ENCODE measurements at regions not wholly inside any gene's neighbourhood (a gene's known extent, or its start where the extent isn't known, plus 50 kb on each side); places are given as distances from the start of the nearest gene placed in this dataset.

DNA sequence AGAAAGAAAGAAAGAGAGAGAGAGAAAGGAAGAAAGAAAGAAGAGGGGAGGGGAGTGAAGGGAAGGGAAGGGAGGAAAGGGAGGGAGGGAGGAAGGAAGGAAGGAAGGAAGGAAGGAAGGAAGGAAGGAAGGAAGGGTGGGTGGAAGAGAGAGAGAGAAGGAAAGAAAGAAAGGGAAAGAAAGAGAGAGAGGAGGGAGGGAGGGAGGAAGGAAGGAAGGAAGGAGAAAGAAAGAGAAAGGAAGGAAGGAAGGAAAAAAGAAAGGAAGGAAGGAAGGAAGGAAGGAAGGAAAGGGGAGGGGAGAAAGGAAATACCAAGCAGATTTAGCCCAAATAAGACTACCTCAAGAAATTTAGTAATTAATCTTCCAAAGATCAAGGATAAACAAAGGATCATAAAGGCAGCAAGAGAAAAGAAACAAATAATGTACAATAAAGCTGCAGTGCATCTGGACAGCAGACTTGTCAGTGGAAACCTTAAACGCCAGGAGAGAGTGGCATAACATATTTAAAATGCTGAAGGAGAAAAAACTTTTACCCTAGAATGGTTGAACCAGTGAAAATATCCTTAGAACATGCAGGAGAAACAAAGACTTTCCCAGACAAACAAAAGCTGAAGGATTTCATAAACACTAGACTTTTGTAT lies 427.6 kb downstream of the TBL1XR1 start:
- Histone ChIP-seq H3K9me3 (ENCODE audit: low read depth, low read length, poor library complexity, severe bottlenecking) (peaks cover 16% of the 10 kb centered on the region), H3K4me3 (ENCODE audit: low read depth, low read length, poor library complexity, severe bottlenecking) (no peak overlapping the region), H3K36me3 (ENCODE audit: insufficient read depth, low read length, poor library complexity, severe bottlenecking) (no peaks in the 10 kb centered on the region), H3K27ac (ENCODE audit: low read depth, low read length, poor library complexity, severe bottlenecking) (peak overlapping the region; percentile 61), H3K27me3 (replicated peaks; ENCODE audit: insufficient read depth, low read depth, low read length, poor library complexity) (no peaks in the 10 kb centered on the region), H3K4me1 (ENCODE audit: insufficient read depth, low read length, poor library complexity, severe bottlenecking) (no peaks in the 10 kb centered on the region)
- ChIA-PET CTCF (no interaction called here), POLR2A (ENCODE audit: low non-redundant PET) (no interaction called here)
- intact Hi-C loops (cut with micrococcal nuclease; ENCODE audit: unreplicated experiment): no loop called here
- DNase-seq (ENCODE audit: low spot score): peak; percentile 45
- TF ChIP-seq, protein P1, sequence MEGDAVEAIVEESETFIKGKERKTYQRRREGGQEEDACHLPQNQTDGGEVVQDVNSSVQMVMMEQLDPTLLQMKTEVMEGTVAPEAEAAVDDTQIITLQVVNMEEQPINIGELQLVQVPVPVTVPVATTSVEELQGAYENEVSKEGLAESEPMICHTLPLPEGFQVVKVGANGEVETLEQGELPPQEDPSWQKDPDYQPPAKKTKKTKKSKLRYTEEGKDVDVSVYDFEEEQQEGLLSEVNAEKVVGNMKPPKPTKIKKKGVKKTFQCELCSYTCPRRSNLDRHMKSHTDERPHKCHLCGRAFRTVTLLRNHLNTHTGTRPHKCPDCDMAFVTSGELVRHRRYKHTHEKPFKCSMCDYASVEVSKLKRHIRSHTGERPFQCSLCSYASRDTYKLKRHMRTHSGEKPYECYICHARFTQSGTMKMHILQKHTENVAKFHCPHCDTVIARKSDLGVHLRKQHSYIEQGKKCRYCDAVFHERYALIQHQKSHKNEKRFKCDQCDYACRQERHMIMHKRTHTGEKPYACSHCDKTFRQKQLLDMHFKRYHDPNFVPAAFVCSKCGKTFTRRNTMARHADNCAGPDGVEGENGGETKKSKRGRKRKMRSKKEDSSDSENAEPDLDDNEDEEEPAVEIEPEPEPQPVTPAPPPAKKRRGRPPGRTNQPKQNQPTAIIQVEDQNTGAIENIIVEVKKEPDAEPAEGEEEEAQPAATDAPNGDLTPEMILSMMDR (conservative IDR thresholded peaks at IDR 0.05; ENCODE audit: low read depth, low read length): no peak
- no peak for TF ChIP-seq EZH2 (IDR thresholded peaks at IDR 0.05; ENCODE audit: borderline replicate concordance, low read depth, low read length, poor library complexity, severe bottlenecking)
- BruUV-seq (replicated peaks): no TSS peak

DNA sequence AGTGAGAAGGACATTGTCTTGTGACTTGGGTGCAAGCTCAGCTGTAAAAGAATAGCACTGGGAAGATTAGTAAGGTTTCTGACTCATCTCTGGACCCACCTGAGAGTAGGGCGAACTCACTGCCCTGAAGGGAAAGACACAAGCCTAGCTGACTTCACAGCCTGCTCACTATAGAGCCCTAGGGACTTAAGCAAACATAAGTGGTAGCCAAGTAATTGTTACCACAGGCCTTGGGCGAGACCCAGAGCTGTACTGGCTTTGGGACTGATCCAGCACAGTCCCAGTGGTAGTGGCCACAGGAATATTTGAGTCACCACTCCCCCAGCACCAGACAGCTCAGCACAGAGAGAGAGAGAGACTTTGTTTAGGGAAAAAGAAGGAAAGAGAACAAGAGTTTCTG lies 429.9 kb downstream of the TBL1XR1 start:
- Histone ChIP-seq H3K9me3 (ENCODE audit: low read depth, low read length, poor library complexity, severe bottlenecking) (peaks cover 12% of the 10 kb centered on the region), H3K4me3 (ENCODE audit: low read depth, low read length, poor library complexity, severe bottlenecking) (no peak overlapping the region), H3K27ac (ENCODE audit: low read depth, low read length, poor library complexity, severe bottlenecking) (no peak overlapping the region), H3K36me3 (ENCODE audit: insufficient read depth, low read length, poor library complexity, severe bottlenecking) (no peaks in the 10 kb centered on the region), H3K4me1 (ENCODE audit: insufficient read depth, low read length, poor library complexity, severe bottlenecking) (no peaks in the 10 kb centered on the region), H3K27me3 (replicated peaks; ENCODE audit: insufficient read depth, low read depth, low read length, poor library complexity) (no peaks in the 10 kb centered on the region)
- DNase-seq (ENCODE audit: low spot score): no peak
- intact Hi-C loops (cut with micrococcal nuclease; ENCODE audit: unreplicated experiment): no loop called here
- POLR2A ChIA-PET (ENCODE audit: low non-redundant PET): no interaction called here
- CTCF ChIA-PET: no interaction called here
- TF ChIP-seq, protein P1 (conservative IDR thresholded peaks at IDR 0.05; ENCODE audit: low read depth, low read length): no peak
- no peak for TF ChIP-seq EZH2 (IDR thresholded peaks at IDR 0.05; ENCODE audit: borderline replicate concordance, low read depth, low read length, poor library complexity, severe bottlenecking)
- no TSS peak for BruUV-seq (replicated peaks)

DNA sequence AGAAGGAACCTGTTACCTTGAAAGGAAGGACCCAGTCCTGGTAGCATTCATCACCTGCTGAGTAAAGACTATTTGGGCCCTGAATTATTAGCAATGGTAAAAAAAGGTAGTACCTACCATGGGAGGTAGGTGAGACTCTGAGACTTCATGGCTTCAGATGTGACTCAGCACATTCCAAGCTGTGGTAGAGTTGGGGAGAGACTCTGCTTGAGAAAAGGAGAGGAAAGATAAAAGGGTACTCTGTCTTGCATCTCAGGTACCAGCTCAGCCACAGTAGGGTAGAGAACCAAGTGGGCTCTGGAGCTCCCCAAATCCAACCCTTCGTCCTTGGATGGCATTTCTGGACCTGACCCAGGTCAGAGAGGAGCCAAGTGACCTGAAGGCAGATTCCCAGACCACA lies 430.4 kb downstream of the TBL1XR1 start:
- TF ChIP-seq, protein P1 (conservative IDR thresholded peaks at IDR 0.05; ENCODE audit: low read depth, low read length): no peak
- TF ChIP-seq EZH2 (IDR thresholded peaks at IDR 0.05; ENCODE audit: borderline replicate concordance, low read depth, low read length, poor library complexity, severe bottlenecking): no peak
- peaks cover 12% of the 10 kb centered on the region for H3K9me3 ChIP-seq (ENCODE audit: low read depth, low read length, poor library complexity, severe bottlenecking)
- no peak for DNase-seq (ENCODE audit: low spot score)
- no peaks in the 10 kb centered on the region for H3K36me3 ChIP-seq (ENCODE audit: insufficient read depth, low read length, poor library complexity, severe bottlenecking)
- BruUV-seq (replicated peaks): no TSS peak
- H3K27me3 ChIP-seq (replicated peaks; ENCODE audit: insufficient read depth, low read depth, low read length, poor library complexity): no peaks in the 10 kb centered on the region
- ChIA-PET POLR2A (ENCODE audit: low non-redundant PET) (no interaction called here), CTCF (no interaction called here)
- no peaks in the 10 kb centered on the region for H3K4me1 ChIP-seq (ENCODE audit: insufficient read depth, low read length, poor library complexity, severe bottlenecking)
- intact Hi-C loops (cut with micrococcal nuclease; ENCODE audit: unreplicated experiment): no loop called here
- H3K27ac ChIP-seq (ENCODE audit: low read depth, low read length, poor library complexity, severe bottlenecking): no peak overlapping the region
- no peak overlapping the region for H3K4me3 ChIP-seq (ENCODE audit: low read depth, low read length, poor library complexity, severe bottlenecking)
